HCT116 (cell line): ENCODE measurements at regions not wholly inside any gene's neighbourhood (a gene's known extent, or its start where the extent isn't known, plus 50 kb on each side); places are given as distances from the start of the nearest gene placed in this dataset.

Experiments used
- ATAC-seq: fragments of 200-7000 bp; cut with Tn5 transposase; 2 replicates; pipeline ENCODE4 v1.9.1; 2020; ENCODE audit warnings: mild to moderate bottlenecking, moderate library complexity
- BruUV-seq: library from RNA; stranded (reverse); fragments of 400-500 nt; replicated peaks from 2 replicates; lab custom pipeline; 2021; lab: Mats Ljungman, UMichigan
- CTCF ChIA-PET: fragments of 300-600 bp; sonication (Branson Sonifier 250); formaldehyde crosslinking; loops from one replicate; lab custom pipeline; 2021; ENCODE audit warnings: antibody characterized with exemption; lab: Charles Lee
- POLR2A ChIA-PET: fragments of 300-600, 350-600 bp; sonication (Branson Sonifier 250); formaldehyde crosslinking; loops from one replicate; lab custom pipeline; 2021; ENCODE audit warnings: antibody characterized with exemption; lab: Charles Lee
- RAD21 ChIA-PET, 2 experiments: fragments of 300-600 bp; sonication (Branson Sonifier 250); formaldehyde crosslinking; loops; one replicate each; lab custom pipeline; 2023; ENCODE audit warnings: low total read pairs in 2 of 2; ENCODE audit not compliant: uncharacterized antibody in 2 of 2, unreplicated experiment in 2 of 2, low non-redundant PET in 1 of 2; lab: Charles Lee
- DNase-seq: peaks from one replicate; pipeline ENCODE4 v3.0.0-alpha.2; 2010; ENCODE audit warnings: low read depth, low spot score
- H2AFZ ChIP-seq: fragments of 200-600 bp; shearing (Covaris generic), sonication (generic); 2 replicates; pipeline ENCODE4 v1.6.1; 2017; ENCODE audit warnings: low read depth, mixed run types, mixed read lengths, antibody characterized with exemption, low read length; ENCODE audit not compliant: poor library complexity, severe bottlenecking
- H3K27ac ChIP-seq: 2 replicates; pipeline ENCODE4 v1.5.1; 2012; ENCODE audit warnings: low read depth, low read length
- H3K27me3 ChIP-seq: fragments of 200-600 bp; sonication (generic); 2 replicates; pipeline ENCODE4 v1.6.1; 2016; ENCODE audit warnings: mixed run types, low read length, mixed read lengths; ENCODE audit not compliant: insufficient read depth
- H3K36me3 ChIP-seq, 2 experiments: fragments of 200-500 bp in 1 of 2; fragments of 200-600 bp in 1 of 2; sonication (Bioruptor generic) in 1 of 2; sonication (generic) in 1 of 2; 2 replicates each; pipeline versions ENCODE4 v1.5.1 to v1.6.1; 2014 to 2016; ENCODE audit warnings: low read length in 2 of 2, inconsistent platforms in 1 of 2, mixed read lengths in 1 of 2, mixed run types in 1 of 2; ENCODE audit not compliant: insufficient read depth in 2 of 2, control insufficient read depth in 1 of 2
- H3K4me1 ChIP-seq, 2 experiments: fragments of 200-600 bp in 1 of 2; sonication (generic) in 1 of 2; 2 replicates each; pipeline versions ENCODE4 v1.5.1 to v1.6.1; 2012 to 2017; ENCODE audit warnings: low read length in 2 of 2, inconsistent platforms in 1 of 2, mild to moderate bottlenecking in 1 of 2, mixed read lengths in 1 of 2, mixed run types in 1 of 2, moderate library complexity in 1 of 2; ENCODE audit not compliant: insufficient read depth in 2 of 2, control insufficient read depth in 1 of 2
- H3K4me2 ChIP-seq: fragments of 200-600 bp; sonication (generic); 2 replicates; pipeline ENCODE4 v1.6.1; 2017; ENCODE audit warnings: mixed run types, low read length, mixed read lengths
- H3K4me3 ChIP-seq, 2 experiments: fragments of 200-600 bp in 1 of 2; sonication (generic) in 1 of 2; replicated peaks in 1 of 2; 2 replicates each; pipeline ENCODE4 v1.5.1; 2011 to 2016; ENCODE audit warnings: low read length in 2 of 2, control low read depth in 1 of 2, low read depth in 1 of 2, mild to moderate bottlenecking in 1 of 2, mixed read lengths in 1 of 2, mixed run types in 1 of 2
- H3K79me2 ChIP-seq: fragments of 200-600 bp; sonication (generic); 2 replicates; pipeline ENCODE4 v1.6.1; 2017; ENCODE audit warnings: mild to moderate bottlenecking, mixed run types, low read length, moderate library complexity, mixed read lengths; ENCODE audit not compliant: insufficient read depth
- H3K9ac ChIP-seq: fragments of 200-600 bp; sonication (generic); 2 replicates; pipeline ENCODE4 v1.6.1; 2016; ENCODE audit warnings: low read length, mixed read lengths
- H3K9me2 ChIP-seq: fragments of 200-600 bp; sonication (generic), shearing (Covaris generic); 2 replicates; pipeline ENCODE4 v1.6.1; 2017; ENCODE audit warnings: mixed run types, mild to moderate bottlenecking, moderate library complexity; ENCODE audit not compliant: insufficient read depth
- H3K9me3 ChIP-seq, 2 experiments: fragments of 200-500 bp in 1 of 2; fragments of 200-600 bp in 1 of 2; sonication (Bioruptor generic) in 1 of 2; sonication (generic) in 1 of 2; 2 replicates each; pipeline ENCODE4 v1.6.1; 2014 to 2017; ENCODE audit warnings: low read length in 2 of 2, mixed read lengths in 2 of 2, inconsistent platforms in 1 of 2, low read depth in 1 of 2, mild to moderate bottlenecking in 1 of 2, mixed run types in 1 of 2, moderate library complexity in 1 of 2; ENCODE audit not compliant: control insufficient read depth in 1 of 2, insufficient read depth in 1 of 2
- H4K20me1 ChIP-seq: fragments of 200-600 bp; sonication (generic), shearing (Covaris generic); 2 replicates; pipeline ENCODE4 v1.6.1; 2017; ENCODE audit warnings: mixed run types, mild to moderate bottlenecking, moderate library complexity; ENCODE audit not compliant: insufficient read depth
- ATF3 ChIP-seq: IDR thresholded peaks from 2 replicates; pipeline ENCODE4 v1.6.1; 2012
- CBX3 ChIP-seq: IDR thresholded peaks from 2 replicates; pipeline ENCODE4 v1.6.1; 2012; ENCODE audit warnings: low read depth
- CEBPB ChIP-seq: IDR thresholded peaks from 2 replicates; pipeline ENCODE4 v1.6.1; 2012; ENCODE audit warnings: low read depth
- ELF1 ChIP-seq: IDR thresholded peaks from 2 replicates; pipeline ENCODE4 v1.6.1; 2012; ENCODE audit warnings: low read depth, borderline replicate concordance
- EZH2phosphoT487 ChIP-seq: fragments of 200-600 bp; IDR thresholded peaks from 2 replicates; pipeline ENCODE4 v1.6.1; 2018; ENCODE audit warnings: antibody characterized with exemption, borderline replicate concordance
- POLR2A ChIP-seq: IDR thresholded peaks from 2 replicates; pipeline ENCODE4 v1.7.0; 2011; ENCODE audit warnings: borderline replicate concordance; ENCODE audit not compliant: insufficient read depth, insufficient read length; ENCODE audit errors: extremely low read depth
- POLR2AphosphoS5 ChIP-seq: IDR thresholded peaks from 2 replicates; pipeline ENCODE4 v1.6.1; 2011; ENCODE audit warnings: mild to moderate bottlenecking, low read depth, low read length, moderate library complexity
- RAD21 ChIP-seq: IDR thresholded peaks from 2 replicates; pipeline ENCODE4 v1.6.1; 2012; ENCODE audit warnings: low read depth, mild to moderate bottlenecking
- intact Hi-C: fragments of 100-400 bp; cut with micrococcal nuclease; formaldehyde crosslinking; loops from 2 replicates; pipeline ENCODE4 v1.10.0; 2022
- TF ChIP-seq, protein P1 (sequence below), 3 experiments: fragments of 200-600 bp in 1 of 3; sonication (generic) in 1 of 3; IDR thresholded peaks in 2 of 3; conservative IDR thresholded peaks in 1 of 3; 2 replicates each; pipeline ENCODE4 v1.5.1; 2012 to 2017; ENCODE audit warnings: low read depth in 2 of 3, low read length in 2 of 3, antibody characterized with exemption in 1 of 3, borderline replicate concordance in 1 of 3, control low read depth in 1 of 3, mild to moderate bottlenecking in 1 of 3, mixed read lengths in 1 of 3, mixed run types in 1 of 3, moderate library complexity in 1 of 3; ENCODE audit not compliant: insufficient read depth in 1 of 3
- TF ChIP-seq, protein P2 (sequence below): IDR thresholded peaks from 2 replicates; pipeline ENCODE4 v1.6.1; 2012; ENCODE audit warnings: low read depth

- no peak overlapping the region for H3K27ac ChIP-seq
- TF ChIP-seq RAD21 (no peak), CBX3 (no peak), EZH2phosphoT487 (no peak), POLR2AphosphoS5 (no peak), POLR2A (no peak), ATF3 (no peak), CEBPB (no peak), ELF1 (no peak)
- TF ChIP-seq, protein P1, sequence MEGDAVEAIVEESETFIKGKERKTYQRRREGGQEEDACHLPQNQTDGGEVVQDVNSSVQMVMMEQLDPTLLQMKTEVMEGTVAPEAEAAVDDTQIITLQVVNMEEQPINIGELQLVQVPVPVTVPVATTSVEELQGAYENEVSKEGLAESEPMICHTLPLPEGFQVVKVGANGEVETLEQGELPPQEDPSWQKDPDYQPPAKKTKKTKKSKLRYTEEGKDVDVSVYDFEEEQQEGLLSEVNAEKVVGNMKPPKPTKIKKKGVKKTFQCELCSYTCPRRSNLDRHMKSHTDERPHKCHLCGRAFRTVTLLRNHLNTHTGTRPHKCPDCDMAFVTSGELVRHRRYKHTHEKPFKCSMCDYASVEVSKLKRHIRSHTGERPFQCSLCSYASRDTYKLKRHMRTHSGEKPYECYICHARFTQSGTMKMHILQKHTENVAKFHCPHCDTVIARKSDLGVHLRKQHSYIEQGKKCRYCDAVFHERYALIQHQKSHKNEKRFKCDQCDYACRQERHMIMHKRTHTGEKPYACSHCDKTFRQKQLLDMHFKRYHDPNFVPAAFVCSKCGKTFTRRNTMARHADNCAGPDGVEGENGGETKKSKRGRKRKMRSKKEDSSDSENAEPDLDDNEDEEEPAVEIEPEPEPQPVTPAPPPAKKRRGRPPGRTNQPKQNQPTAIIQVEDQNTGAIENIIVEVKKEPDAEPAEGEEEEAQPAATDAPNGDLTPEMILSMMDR (IDR thresholded peaks at IDR 0.05 in 2 of 3, conservative IDR thresholded peaks at IDR 0.05 in 1 of 3; ENCODE audit: borderline replicate concordance in 1 of 3, insufficient read depth in 1 of 3, low read depth in 2 of 3, low read length in 2 of 3): no peak
- TF ChIP-seq, protein P2, sequence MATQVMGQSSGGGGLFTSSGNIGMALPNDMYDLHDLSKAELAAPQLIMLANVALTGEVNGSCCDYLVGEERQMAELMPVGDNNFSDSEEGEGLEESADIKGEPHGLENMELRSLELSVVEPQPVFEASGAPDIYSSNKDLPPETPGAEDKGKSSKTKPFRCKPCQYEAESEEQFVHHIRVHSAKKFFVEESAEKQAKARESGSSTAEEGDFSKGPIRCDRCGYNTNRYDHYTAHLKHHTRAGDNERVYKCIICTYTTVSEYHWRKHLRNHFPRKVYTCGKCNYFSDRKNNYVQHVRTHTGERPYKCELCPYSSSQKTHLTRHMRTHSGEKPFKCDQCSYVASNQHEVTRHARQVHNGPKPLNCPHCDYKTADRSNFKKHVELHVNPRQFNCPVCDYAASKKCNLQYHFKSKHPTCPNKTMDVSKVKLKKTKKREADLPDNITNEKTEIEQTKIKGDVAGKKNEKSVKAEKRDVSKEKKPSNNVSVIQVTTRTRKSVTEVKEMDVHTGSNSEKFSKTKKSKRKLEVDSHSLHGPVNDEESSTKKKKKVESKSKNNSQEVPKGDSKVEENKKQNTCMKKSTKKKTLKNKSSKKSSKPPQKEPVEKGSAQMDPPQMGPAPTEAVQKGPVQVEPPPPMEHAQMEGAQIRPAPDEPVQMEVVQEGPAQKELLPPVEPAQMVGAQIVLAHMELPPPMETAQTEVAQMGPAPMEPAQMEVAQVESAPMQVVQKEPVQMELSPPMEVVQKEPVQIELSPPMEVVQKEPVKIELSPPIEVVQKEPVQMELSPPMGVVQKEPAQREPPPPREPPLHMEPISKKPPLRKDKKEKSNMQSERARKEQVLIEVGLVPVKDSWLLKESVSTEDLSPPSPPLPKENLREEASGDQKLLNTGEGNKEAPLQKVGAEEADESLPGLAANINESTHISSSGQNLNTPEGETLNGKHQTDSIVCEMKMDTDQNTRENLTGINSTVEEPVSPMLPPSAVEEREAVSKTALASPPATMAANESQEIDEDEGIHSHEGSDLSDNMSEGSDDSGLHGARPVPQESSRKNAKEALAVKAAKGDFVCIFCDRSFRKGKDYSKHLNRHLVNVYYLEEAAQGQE: no peak
- ATAC-seq (no peak), DNase-seq (no peak)
- ChIA-PET RAD21 (no interaction called here), POLR2A (no interaction called here), CTCF (no interaction called here)
- no peaks in the 10 kb centered on the region for H3K9me3 ChIP-seq
- no peaks in the 10 kb centered on the region for H3K4me1 ChIP-seq
- no peaks in the 10 kb centered on the region for H3K36me3 ChIP-seq
- no peaks in the 10 kb centered on the region for H4K20me1 ChIP-seq
- no peak overlapping the region for H3K4me2 ChIP-seq
- no peaks in the 10 kb centered on the region for H3K27me3 ChIP-seq
- no peaks in the 10 kb centered on the region for H3K9me2 ChIP-seq
- no peak overlapping the region for H2AFZ ChIP-seq
- H3K79me2 ChIP-seq: no peaks in the 10 kb centered on the region
- no peak overlapping the region for H3K4me3 ChIP-seq
- H3K9ac ChIP-seq: no peak overlapping the region
- intact Hi-C loops: no loop called here
- BruUV-seq: no TSS peak
Measured at GRCh38 chr12:102344691-102345090, 135.7 kb downstream of the IGF1 start.
